ENCODE measurements at regions not wholly inside any gene's neighbourhood (a gene's known extent, or its start where the extent isn't known, plus 50 kb on each side); places are given as distances from the start of the nearest gene placed in this dataset.

DNA sequence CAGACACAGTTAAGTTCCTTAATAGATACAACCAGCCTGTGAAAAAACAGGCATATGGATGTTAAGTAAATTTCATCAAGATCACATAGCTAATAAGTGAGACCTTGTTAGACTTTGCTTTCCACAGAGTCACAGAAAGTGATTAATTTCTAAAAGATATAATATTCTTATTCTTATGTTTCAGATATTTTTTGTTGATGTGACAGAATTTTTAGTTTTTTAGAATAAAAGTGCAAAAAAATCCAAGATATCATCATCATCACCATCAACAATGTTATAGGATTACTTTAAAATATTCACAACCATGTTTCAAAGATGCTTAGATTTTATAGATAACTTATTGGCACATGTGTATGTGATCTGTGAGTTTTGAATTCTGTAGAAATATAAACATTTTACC lies 132.3 kb upstream of the ITGA4 start:
- FAIRE-seq (no peak), DNase-seq (ENCODE audit: insufficient read length, low spot score) (no peak)
- no peak for TF ChIP-seq SPI1 (IDR thresholded peaks at IDR 0.05; ENCODE audit: low read depth, low read length)
- TF ChIP-seq POLR2A (IDR thresholded peaks at IDR 0.05; ENCODE audit: low read depth, low read length) = no peak
- TF ChIP-seq PAX5 (IDR thresholded peaks at IDR 0.05; ENCODE audit: insufficient read depth, low read length, severe bottlenecking) = no peak
- no peak for TF ChIP-seq POLR2AphosphoS5 (IDR thresholded peaks at IDR 0.05; ENCODE audit: low read depth, low read length)
- TF ChIP-seq TAF1 (IDR thresholded peaks at IDR 0.05; ENCODE audit: low read depth, low read length) = no peak
- TF ChIP-seq POU2F2 (IDR thresholded peaks at IDR 0.05; ENCODE audit: low read depth, low read length) = no peak

DNA sequence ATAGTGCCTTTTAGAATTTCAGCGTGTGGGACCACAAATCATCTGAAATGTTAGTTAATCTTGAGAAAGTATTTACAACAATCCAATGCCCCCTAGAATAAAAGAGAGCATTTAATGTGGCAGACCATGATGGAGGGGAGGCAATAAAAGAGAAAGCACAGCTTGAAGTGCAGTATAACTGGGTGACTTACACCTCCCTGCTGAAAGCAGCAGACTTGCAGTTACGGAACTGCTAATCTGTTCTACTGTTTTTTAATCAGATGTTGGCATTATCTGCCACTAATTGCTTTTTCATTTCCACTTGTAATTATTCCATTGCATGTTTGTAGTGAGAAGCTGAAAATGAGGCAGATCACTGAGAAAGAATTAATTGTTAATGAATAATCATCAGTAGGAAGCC lies 130.5 kb upstream of the ITGA4 start:
- DNase-seq (ENCODE audit: insufficient read length, low spot score) (no peak), FAIRE-seq (peak; percentile 71)
- no peak for TF ChIP-seq PAX5 (IDR thresholded peaks at IDR 0.05; ENCODE audit: insufficient read depth, low read length, severe bottlenecking)
- TF ChIP-seq POLR2AphosphoS5 (IDR thresholded peaks at IDR 0.05; ENCODE audit: low read depth, low read length) = no peak
- no peak for TF ChIP-seq POLR2A (IDR thresholded peaks at IDR 0.05; ENCODE audit: low read depth, low read length)
- no peak for TF ChIP-seq TAF1 (IDR thresholded peaks at IDR 0.05; ENCODE audit: low read depth, low read length)
- TF ChIP-seq SPI1 (IDR thresholded peaks at IDR 0.05; ENCODE audit: low read depth, low read length) = no peak
- TF ChIP-seq POU2F2 (IDR thresholded peaks at IDR 0.05; ENCODE audit: low read depth, low read length) = no peak

DNA sequence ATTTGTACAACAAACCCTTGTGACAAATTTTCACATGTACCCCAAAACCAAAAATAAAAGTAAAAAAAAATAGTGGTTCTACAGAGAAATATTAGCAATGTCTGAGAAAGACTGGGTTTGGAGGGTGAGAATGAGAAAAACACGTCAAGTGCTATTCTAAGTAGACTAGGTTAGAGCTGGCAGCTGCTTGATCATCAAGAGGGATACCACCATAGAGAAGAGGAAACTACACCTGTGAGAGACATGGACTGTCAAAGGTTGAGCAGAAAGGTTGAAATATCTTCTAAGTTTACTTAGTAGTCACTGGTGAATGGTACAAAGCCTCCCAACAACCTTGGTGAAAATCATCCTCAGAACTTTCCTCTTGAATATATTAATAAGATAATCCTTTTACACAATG lies 126.9 kb upstream of the ITGA4 start:
- TF ChIP-seq PAX5 (IDR thresholded peaks at IDR 0.05; ENCODE audit: insufficient read depth, low read length, severe bottlenecking) = no peak
- no peak for TF ChIP-seq POU2F2 (IDR thresholded peaks at IDR 0.05; ENCODE audit: low read depth, low read length)
- TF ChIP-seq POLR2AphosphoS5 (IDR thresholded peaks at IDR 0.05; ENCODE audit: low read depth, low read length) = no peak
- no peak for TF ChIP-seq POLR2A (IDR thresholded peaks at IDR 0.05; ENCODE audit: low read depth, low read length)
- no peak for TF ChIP-seq TAF1 (IDR thresholded peaks at IDR 0.05; ENCODE audit: low read depth, low read length)
- no peak for TF ChIP-seq SPI1 (IDR thresholded peaks at IDR 0.05; ENCODE audit: low read depth, low read length)
- DNase-seq (ENCODE audit: insufficient read length, low spot score) (no peak), FAIRE-seq (no peak)

DNA sequence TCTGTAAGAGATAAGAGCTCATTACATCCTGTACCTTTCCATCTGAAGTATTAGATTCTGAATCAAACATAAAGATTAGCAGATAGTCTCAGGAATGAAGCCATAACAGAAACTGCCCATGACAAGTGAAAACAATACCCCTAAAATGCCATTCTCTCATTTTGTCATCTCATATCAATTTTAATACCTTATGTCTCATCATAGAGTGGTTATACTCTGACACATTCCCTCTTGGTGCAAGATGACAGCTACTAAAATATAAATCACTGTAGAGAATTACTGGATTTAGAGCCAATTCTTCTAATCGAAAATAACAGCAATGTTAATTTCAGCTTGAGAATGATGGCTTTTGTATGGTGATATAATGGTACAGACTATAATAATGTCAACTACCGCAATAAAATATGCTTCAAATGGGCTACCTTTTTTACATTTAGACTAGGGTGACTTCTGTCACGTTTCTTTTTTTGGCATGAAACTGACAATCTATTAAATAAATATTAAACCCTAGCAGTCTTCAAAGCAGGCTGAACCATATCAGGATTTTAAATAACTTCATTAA lies 125.1 kb upstream of the ITGA4 start:
- DNase-seq (ENCODE audit: insufficient read length, low spot score) (no peak), FAIRE-seq (no peak)
- TF ChIP-seq POLR2A (IDR thresholded peaks at IDR 0.05; ENCODE audit: low read depth, low read length) (no peak), POU2F2 (IDR thresholded peaks at IDR 0.05; ENCODE audit: low read depth, low read length) (no peak), TAF1 (IDR thresholded peaks at IDR 0.05; ENCODE audit: low read depth, low read length) (no peak), PAX5 (IDR thresholded peaks at IDR 0.05; ENCODE audit: insufficient read depth, low read length, severe bottlenecking) (no peak)

DNA sequence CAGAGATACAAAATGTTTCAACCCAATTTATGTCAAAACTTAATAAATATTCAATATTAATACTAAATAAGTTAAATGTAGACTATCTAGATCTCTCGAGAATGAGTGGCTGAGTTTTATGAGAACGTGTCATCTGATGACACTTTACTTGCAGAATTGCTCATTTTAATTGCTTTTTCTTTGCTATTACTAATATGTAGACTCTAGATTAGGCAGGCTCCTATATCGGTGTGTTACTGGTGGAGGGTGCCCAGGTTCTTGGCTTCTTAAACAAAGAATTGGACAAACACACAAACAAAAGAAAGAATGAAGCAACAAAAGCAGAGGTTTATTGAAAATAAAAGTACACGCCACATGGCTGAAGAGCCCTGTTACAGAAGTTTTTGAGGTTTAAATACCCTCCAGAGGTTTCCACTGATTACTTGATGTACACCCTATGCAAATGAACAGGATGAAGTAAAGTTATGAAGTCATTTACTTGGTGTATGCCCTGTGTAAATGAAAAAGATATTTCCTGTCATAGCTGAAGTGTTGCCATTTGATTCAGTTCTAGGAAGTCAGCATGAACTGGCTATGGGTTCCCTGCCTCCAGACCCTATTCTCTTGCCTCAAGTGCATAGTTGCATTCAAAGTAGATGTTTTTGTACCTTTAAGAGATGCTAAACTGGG lies 122.9 kb upstream of the ITGA4 start:
- TF ChIP-seq POLR2AphosphoS5 (IDR thresholded peaks at IDR 0.05; ENCODE audit: low read depth, low read length) (no peak), POLR2A (IDR thresholded peaks at IDR 0.05; ENCODE audit: low read depth, low read length) (no peak), TAF1 (IDR thresholded peaks at IDR 0.05; ENCODE audit: low read depth, low read length) (no peak), POU2F2 (IDR thresholded peaks at IDR 0.05; ENCODE audit: low read depth, low read length) (no peak), PAX5 (IDR thresholded peaks at IDR 0.05; ENCODE audit: insufficient read depth, low read length, severe bottlenecking) (no peak), SPI1 (IDR thresholded peaks at IDR 0.05; ENCODE audit: low read depth, low read length) (no peak)
- no peak for DNase-seq (ENCODE audit: insufficient read length, low spot score)
- no peak for FAIRE-seq

DNA sequence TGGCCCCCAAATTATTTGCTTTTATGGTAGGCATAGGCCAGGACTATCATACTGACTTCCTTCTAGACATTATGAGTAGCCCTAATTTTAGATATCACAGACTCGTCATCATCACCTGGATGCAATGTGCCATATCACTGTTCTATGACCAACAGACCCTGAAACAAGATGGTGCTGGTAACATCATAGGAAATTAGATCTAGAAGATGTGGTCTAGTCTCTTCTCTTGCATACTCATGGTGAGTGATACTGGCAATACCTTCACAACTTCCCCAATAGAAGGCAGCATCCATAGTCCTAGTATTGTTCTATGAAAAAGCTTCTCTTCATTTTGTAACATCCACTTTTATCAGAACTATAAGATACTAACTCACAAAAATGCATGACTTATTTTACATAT lies 116.3 kb upstream of the ITGA4 start:
- TF ChIP-seq TAF1 (IDR thresholded peaks at IDR 0.05; ENCODE audit: low read depth, low read length) (no peak), PAX5 (IDR thresholded peaks at IDR 0.05; ENCODE audit: insufficient read depth, low read length, severe bottlenecking) (no peak), SPI1 (IDR thresholded peaks at IDR 0.05; ENCODE audit: low read depth, low read length) (no peak), POLR2A (IDR thresholded peaks at IDR 0.05; ENCODE audit: low read depth, low read length) (no peak), POLR2AphosphoS5 (IDR thresholded peaks at IDR 0.05; ENCODE audit: low read depth, low read length) (no peak), POU2F2 (IDR thresholded peaks at IDR 0.05; ENCODE audit: low read depth, low read length) (no peak)
- DNase-seq (ENCODE audit: insufficient read length, low spot score) (no peak), FAIRE-seq (peak; percentile 16)

DNA sequence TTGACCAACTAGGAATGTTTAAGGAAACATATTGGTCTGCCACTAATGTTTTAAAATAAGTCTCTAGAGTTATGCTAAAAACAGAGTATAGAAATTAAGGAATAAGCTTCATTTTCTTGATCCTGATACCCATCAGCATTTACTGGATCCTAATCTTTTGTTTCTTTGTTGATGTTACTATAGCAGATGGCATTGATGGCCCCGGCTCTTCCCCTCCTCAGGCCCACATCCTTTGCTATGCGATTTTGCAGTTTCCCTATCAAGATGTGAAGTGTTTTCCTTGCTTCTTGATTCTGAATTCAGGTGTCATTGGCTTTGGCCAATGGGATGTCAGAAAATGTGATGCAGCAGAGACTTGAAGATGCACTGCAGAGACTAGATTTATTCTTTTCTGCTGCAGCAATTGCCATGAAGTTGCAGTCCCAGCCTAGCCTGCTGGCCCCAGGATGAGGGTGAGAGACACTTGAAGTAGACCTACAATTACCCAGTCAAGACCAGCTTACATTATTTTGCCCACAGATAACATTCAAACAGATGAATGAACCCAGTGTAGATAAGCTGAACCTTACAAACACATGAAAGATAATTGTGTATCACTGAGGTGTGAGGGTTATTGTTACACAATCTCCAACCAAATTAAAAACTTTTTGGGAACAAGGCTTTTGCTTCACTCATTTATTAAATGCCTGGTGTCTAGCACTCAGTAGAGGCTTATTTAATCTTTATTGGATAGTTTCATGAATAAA lies 115.2 kb upstream of the ITGA4 start:
- no peak for FAIRE-seq
- no peak for TF ChIP-seq PAX5 (IDR thresholded peaks at IDR 0.05; ENCODE audit: insufficient read depth, low read length, severe bottlenecking)
- TF ChIP-seq TAF1 (IDR thresholded peaks at IDR 0.05; ENCODE audit: low read depth, low read length) = no peak

DNA sequence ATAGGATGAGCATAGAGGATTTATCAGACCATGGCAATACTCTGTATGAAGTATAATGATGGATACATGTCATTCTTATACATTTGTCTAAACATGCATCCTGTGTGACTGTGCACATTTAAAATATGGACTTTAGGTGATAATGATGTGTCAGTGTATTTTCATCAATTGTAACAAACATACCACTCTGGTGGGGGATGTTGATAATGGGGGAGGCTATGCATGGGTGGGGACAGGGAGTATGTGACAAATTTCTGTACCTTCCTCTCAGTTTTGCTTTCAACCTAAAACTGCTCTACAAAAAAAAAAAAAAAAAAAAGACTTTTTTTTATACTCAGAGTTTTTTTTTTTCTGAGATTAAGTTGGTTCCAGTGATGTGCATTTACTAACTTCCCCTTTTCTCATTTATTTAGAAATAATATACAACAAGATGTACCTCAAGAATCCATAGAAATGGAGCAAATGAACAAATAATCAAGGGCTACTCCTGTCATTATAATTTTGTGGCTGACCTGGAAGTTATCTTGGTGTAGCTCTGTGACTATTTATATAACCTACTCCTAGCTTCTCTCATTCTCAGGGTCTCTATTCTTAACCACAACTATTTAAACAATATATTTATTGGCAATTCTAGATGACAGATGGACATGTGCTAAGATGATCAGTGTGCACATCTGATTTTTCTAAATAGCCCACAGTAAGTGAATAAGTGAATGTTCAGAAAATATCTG lies 108.9 kb upstream of the ITGA4 start:
- DNase-seq (ENCODE audit: insufficient read length, low spot score) = no peak
- peak; percentile 91 for FAIRE-seq
- TF ChIP-seq POLR2A (IDR thresholded peaks at IDR 0.05; ENCODE audit: low read depth, low read length) (no peak), PAX5 (IDR thresholded peaks at IDR 0.05; ENCODE audit: insufficient read depth, low read length, severe bottlenecking) (peak; percentile 82), SPI1 (IDR thresholded peaks at IDR 0.05; ENCODE audit: low read depth, low read length) (no peak), POU2F2 (IDR thresholded peaks at IDR 0.05; ENCODE audit: low read depth, low read length) (peak; percentile 75; the same call in 1 of the 2 replicates)

More for the DNA sequence above, 115.2 kb upstream of the ITGA4 start:
- DNase-seq (ENCODE audit: insufficient read length, low spot score) = no peak

DNA sequence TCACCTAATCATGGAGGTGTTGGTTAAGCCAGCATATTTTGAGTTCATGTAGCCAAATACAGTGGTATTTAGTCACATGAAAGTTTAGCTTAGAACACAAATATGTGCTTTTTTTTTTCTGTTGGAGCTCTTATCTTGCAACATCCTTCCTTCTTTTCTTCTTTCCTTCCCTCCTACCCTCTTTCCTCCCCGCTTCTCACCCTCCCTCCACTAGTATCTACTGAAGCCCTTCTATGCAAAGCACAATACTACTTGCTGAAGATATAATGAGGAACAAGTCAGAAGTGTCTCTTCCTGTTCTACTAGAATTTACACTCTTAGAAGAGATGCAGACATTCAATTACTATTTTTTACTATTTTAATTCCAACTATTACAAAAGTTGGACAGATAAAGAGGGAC lies 105.0 kb upstream of the ITGA4 start:
- no peak for DNase-seq (ENCODE audit: insufficient read length, low spot score)
- no peak for FAIRE-seq
- TF ChIP-seq SPI1 (IDR thresholded peaks at IDR 0.05; ENCODE audit: low read depth, low read length) (0 out of 2 replicates have a peak, but pooled peaks have one; percentile 1), TAF1 (IDR thresholded peaks at IDR 0.05; ENCODE audit: low read depth, low read length) (no peak), POU2F2 (IDR thresholded peaks at IDR 0.05; ENCODE audit: low read depth, low read length) (no peak)
